HG02884 (cell line): ENCODE measurements at regions not wholly inside any gene's neighbourhood (a gene's known extent, or its start where the extent isn't known, plus 50 kb on each side); places are given as distances from the start of the nearest gene placed in this dataset.

Experiments
- ATAC-seq: cut with Tn5 transposase; IDR thresholded peaks from one replicate; pipeline ENCODE4 v1.9.1; 2021; ENCODE audit warnings: mild to moderate bottlenecking, moderate library complexity; ENCODE audit not compliant: unreplicated experiment

DNA sequence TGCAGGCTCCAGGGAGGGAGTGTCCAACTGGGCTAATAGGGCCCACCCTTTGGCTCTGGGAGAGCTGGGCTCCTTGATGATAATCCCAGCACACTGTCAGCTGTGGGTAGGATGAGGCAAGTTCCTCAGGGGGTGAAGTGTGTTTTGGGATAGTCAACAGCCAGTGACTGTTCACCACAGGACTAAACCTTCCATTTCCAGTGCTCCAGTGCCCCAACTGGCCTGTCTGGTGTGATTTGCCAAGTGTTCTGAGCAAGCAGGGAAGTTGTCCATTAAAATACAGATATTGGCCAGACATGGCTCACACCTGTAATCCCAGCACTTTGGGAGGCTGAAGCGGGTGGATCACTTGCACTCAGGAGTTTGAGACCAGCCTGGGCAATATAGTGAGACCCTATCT is 150.9 kb downstream of the TM9SF2 start:
- no peak for ATAC-seq

DNA sequence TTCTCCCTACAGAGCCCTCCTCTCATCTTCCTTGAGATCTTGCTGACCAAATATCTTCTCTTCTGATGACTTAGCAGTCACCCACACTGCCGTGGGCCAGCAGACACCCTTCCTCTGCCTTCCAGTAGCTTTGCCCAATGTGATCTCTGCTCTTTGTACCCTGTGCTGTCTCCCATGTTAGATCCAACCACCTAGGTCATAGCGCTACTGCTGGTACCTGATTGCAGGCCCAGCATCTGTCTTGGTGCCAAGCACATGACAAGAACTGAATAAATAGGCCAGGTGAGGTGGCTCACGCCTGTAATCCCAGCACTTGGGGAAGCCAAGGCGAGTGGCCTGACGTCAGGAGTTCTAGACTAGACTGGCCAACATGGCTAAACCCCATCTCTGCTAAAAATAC is 149.7 kb downstream of the TM9SF2 start:
- no peak for ATAC-seq

DNA sequence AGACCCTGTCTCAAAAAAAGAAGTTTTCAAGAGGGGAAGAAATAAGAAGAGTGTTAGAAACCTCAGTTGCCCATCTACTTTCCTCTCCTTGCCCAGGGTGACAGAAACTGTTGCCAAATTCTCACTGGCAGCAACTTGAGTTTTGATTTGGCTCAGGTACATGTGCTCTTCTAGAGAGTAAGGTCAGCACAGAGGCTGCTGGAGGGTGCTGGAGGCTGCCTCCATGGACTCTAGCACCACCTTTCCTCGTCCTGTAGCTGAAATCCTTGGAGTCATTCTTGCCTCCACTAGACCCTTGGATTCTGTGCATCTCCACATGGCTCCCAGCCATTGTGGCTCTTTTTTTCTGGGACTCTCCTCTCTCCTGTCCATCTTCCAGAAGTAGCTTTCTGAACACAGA is 149.1 kb downstream of the TM9SF2 start:
- no peak for ATAC-seq

DNA sequence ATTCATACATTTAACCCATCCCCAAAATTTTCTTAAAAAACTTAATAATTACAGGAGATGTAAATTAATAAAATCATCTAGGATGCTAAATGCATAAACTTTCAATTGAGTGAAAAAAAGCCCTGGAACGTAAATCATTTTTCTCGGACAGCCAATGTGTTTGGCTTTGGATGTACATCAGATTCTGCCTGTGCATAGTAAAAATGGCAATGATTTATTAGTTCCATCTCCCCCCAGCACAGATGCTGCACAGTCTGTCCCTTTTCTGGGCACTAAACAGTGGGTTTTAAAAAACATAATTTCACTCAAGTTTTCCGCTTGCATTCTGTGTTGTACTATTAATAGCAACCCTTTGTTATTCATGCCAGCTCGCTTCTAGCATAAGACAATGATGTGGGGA is 147.7 kb downstream of the TM9SF2 start:
- no peak for ATAC-seq

DNA sequence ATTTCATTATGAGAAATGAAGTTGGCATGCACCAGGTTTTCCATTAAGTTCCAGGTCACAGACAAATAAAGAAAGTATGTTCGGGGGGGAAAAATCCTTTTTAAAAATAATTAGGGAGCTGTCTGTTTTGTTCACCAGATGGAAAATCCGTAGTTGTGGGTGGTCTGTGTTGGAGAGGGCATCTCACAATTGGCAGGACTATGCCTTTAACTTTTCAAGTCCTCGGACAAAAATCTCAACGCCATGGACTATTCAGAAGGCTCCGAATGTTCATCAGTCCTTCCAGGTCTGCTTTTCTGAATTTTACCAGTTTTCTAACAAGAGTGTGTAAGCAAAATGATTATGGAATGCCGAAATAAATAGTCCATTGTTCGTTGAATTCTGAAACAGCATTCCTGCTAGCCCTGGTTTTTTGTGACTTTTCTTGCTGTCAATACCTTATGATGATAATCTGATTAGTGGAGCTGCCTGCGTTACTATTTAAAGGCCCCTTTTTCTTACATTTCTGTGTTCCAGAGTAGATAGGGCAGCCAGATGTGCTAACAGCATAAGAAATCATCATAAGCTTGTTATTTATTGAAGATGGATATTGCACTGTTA is 146.9 kb downstream of the TM9SF2 start:
- ATAC-seq = no peak

DNA sequence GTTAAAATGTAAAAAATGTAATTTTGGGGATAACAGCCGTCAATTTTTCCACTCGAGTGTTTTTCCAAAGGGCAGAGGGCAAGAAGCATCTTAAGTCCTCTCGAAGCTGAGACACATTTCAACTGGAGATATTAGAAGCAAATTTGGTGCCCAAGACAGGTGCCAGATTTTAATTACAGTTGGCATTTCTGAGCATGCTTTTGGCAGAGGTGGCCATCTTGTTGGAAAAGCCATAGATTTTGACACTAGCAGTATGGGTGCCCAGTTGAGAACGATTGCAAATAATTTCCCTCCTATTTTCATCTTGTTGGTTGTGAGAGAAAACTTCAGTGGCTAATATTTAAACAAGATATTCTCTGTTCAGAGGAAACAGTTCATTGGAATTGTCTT is 146.3 kb downstream of the TM9SF2 start:
- ATAC-seq = no peak

DNA sequence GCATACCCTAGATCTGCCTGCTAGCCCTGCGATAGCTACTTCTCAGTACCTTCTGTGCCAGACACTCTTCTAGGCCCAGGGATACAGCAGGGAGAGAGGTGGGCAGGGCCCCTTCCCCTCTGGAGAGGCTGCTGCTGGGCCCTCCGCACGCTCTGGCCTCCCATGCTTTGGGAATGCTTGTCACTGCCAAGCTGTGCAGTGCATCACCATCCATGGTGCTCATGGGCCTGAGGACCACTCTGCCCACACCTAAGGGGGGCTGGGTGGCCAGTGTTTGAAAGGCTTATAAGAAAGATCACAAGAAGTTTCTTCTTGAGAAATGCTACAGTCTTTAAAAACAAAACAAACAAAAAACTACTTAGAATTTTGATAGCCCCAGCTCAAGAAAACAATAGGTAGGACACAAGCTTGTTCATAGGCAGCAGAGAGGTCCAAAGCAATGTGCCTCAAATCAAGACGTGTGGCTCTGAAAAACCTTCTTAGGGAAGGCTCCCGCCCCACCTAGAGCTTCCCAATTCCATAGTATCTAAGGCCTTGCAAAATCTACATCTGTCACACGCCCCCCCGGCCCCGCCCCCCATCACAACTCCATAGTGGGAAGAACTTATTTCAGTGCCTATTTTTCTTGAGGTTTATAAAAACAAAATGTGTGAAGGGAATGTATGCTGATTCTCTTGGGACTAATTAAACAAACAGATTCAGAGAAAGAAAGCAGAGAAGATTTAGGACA is 145.8 kb downstream of the TM9SF2 start:
- ATAC-seq = no peak

DNA sequence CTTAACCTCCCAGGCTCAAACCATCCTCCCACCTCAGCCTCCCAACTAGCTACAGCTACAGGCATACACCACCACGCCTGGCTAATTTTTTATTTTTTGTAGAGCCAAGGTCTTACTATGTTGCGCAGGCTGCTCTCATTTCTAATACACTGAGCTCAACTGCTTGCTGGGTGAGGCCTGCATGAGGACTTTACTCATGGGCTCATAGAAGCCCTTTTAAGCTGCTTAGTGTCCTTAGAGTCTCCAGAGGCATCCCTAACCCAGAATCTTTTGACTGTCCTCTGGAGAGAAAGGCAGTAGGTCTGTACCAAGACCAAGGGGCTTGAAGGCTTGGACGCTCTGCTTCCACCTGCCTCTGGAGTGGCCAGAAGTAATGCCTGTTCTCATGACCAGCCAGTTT is 141.6 kb downstream of the TM9SF2 start:
- ATAC-seq = no peak

DNA sequence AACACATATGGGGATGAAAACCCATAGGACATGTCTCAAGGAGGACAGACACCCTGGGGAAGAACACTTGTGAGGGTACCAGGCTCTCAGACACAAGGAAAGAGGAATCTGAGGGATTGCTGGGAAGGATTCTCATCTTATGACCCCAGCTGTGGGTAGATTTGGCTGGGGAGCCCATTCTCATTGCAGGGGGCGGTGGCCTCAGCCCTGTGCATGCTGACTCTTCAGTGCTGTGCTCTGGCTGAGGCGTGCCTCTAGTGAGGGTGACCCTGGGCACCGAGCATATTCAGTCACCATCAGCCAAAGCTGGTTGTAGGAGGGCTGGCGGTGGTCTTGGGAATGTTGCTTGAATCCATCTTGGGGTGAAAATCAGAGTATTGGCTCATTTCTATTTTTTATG is 140.7 kb downstream of the TM9SF2 start:
- no peak for ATAC-seq

DNA sequence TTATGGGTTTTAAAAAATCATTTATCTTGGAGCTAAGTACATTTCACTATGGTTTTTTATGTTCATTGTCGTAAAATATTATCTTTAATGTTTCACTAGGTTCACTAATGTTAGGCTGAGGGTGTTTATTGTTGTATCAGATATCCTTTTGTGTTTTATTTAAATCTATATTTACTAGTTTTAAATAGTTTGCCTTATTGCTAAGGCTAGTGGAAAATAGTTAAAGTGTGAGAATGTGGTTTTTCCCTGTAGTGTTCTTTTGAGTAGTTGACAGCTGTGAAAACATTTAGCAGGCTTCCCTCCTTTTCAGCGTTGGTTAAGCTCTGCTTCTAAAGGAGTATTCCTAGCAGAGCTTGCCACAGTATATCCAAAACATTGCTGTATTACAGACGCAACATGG is 139.0 kb downstream of the TM9SF2 start:
- no peak for ATAC-seq

DNA sequence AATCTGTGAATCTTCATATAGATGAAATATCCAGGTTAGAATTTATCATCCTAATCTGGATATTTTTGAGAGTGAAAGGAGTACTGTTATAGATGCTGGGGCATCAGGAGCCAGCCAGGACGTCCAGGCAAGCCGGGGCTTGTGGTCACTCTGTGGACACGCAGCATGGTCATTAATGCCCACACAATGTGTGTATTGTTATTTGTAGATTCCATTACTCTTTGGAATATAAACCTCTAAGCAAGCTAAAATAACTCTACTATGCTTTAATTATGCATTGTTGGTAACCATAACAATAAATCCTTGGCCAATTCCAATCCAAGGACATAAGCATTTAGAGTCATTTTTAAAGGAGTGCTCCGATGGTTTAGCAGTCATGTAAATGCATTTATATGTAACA is 137.9 kb downstream of the TM9SF2 start:
- no peak for ATAC-seq

DNA sequence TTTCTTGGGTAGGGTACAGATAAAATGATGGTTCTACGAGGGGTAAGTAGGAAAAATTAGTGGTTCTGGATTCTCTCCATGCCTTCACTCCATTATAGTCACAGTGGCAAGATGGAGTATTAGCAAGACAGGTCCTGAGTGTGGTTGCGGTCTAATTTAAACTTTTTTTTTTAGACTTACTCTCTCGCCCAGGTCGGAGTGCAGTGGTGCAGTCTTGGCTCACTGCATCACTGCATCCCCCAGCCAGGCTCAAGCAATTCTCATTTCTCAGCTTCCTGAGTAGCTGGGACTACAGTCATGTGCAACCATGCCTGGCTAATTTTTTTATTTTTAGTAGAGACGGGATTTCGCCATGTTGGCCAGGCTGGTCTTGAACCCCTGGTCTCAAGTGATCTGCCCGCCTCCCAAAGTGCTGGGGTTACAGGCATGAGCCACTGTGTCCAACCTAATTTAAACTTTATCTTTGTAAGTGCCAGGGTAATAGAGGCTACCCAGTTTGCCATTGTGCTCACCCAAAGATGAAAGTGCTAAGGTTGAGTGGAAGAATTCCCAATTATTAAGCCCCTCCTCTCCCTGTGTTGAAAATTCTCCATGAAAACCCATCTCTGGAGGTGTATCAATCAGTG is 135.6 kb downstream of the TM9SF2 start:
- peak; percentile 93 for ATAC-seq

DNA sequence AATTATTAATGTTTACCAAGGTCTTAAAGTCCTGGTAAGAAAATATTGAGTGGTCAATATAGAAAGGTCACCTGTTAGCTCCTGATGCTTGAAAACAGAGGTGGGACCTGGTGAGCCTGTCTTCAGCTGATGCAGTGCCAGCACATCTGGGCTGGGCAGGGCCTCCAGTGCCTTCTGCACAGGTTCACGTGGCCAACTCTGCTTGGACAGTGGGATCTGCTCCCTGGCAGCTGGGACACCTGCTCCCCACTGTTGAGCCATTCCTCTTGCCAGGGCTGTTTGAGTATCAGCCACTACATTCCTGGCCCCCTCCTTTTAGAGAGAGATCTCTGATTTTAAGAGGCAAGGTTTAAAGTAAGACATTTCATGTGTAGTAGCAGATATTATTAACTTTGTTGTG is 135.0 kb downstream of the TM9SF2 start:
- no peak for ATAC-seq

DNA sequence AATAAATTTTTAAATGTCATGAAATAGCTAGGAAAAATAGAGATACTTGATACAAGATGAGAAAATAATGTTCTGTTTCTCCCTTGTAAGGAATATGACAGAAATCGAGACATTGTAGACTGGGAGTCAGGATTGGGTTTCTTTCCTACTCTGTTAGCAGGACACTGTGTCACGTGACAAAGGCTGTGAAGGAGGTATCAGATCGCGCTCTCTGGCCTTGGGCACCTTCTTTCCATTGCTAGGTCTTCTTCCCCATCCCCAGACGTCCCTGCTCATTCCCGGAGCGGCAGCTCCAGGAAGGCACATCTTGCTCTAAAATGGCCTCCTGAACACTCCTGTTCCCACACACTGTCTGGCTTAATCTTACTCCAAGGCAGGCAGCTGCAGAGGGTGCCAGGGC is 133.4 kb downstream of the TM9SF2 start:
- no peak for ATAC-seq

DNA sequence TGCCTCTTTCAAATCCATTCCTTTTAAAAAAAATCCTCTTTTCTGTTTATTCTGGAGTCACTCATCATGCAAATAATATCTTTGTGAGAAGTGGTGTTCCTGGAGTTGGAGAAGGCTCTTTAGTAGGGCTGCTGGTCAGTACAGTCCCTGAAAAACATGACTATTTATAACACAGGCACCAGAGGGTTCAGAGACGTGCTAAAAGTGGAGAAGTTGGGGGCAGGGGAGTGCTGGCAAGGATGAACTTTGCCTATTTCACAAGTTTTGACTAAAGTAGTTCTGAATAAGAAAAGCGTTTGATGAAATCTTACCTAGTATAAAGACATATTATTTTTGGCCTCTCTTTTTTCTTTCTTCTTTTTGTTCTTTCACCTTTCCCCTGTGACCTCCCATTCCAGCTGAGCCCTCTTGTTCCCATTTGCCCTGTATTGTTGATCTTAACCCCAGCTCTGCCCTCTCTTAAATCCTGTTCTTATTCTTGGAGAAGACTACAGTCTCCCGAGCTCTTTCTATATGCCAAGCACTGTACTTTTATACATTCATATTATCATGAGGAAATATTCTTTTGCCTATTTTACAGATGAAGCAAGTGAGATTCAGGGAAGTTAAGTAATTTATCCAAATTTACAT is 129.1 kb downstream of the TM9SF2 start:
- ATAC-seq = no peak

DNA sequence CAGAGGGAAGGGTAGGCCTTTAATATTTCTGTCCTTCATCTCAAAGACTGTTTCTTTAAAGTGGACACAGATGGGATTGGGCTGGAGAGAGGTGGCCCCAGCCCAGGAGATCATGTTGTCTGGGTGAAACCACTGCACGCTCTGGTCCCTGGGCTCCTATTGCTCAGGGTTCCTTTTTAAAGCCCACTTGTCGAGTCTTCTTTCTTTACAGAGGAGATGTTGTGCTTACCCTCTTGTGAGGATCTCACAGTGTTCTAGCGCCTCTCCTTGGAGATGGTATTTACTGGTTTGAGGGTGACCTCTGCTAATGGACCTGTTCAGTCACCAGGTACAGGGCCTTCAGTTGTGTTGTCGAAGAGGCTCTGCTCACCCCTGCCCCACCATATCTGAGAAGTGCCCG is 128.4 kb downstream of the TM9SF2 start:
- ATAC-seq = no peak

DNA sequence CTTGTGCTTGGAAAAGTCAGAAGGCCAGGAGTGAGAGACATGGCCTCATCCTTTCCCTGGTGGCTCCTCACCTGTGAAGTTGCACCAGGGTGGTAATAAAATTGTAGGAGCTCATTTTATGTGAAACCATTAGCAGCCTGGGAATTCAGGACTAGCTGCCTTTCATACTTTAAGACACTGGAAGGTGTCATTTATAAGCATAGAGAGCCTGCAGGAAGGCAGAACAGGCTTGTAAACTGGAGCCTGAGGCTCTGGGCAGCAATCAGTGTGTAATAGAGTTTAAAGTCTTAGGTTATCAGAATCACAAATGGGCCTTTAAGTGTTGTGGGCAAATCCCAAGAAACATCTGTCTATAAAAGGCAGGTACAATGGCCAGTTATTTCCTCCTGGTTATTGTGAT is 127.2 kb downstream of the TM9SF2 start:
- ATAC-seq = no peak

DNA sequence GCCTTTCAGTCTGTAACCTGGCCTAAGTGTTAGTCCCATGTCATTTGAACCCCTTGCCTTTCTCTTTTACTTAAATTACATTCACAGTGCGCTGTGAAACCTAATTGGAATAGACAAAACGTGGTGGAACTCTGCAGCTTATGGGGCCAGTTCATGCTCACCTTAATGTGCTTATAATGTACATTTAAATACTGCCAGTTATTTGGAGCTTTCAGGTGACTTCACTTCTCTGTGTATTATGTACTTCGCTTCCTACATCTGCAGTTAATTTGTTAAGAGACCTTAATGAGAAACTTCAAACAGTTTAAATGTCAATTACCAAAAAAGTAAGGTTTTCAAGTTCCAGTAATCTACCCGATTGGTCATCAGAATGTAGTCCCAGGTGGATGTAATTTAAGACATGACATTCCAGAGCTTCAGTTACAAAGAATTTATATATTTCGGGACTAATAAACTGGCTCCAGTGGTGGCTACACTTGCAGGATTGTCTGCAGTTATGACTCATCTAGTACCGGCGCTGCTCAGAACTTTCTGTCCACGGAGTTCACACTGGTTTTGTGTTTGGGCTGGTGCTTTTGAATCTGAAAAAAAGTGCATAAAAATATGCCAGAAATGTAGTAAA is 125.3 kb downstream of the TM9SF2 start:
- ATAC-seq = no peak

DNA sequence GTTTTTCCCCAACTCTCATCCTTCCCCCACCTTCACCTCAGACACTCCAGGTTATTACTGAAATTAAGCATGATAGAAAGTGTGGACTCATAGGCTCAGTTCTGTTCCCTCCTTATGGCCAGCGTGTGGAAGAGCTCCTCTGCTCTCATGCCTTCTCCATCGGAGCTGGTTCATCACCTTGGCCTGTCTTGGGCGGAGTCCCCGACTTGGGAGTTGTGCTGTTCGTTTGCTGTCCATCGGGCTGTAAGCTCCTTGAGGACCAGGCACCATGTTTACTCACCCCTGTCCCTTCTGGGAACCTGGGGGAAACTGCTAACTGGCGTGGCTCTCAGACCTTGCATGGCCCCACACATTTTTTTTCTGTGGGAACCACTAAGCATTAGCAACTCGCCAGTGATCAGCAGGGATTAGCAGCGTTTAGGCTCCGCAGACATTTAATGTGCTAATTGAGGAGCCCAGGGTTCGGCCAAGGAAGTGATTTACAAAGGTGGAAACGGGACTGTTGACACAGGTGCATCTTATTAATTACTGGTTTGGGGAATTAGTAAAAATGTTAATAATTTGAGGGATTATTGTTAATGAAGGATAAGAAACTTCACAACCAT is 123.8 kb downstream of the TM9SF2 start:
- no peak for ATAC-seq

DNA sequence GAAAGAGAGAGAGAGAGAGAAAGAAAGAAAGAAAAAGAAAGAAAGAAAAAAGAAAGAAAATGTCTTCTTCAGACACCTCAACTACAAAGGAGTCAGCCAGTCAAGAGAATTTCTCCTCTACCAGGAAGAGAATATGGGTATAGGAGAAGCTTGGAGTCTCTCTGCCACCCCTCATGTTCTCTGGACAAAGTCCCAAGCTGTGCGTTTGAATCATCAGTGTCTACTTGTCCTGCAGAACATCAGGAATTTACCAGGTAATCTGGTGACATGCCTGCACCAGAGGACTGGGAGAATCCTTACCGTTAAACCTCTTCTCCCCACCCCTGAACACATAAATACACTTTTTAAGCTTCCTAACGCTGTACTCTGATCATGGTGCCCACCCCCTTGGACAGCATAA is 119.5 kb downstream of the TM9SF2 start:
- no peak for ATAC-seq

DNA sequence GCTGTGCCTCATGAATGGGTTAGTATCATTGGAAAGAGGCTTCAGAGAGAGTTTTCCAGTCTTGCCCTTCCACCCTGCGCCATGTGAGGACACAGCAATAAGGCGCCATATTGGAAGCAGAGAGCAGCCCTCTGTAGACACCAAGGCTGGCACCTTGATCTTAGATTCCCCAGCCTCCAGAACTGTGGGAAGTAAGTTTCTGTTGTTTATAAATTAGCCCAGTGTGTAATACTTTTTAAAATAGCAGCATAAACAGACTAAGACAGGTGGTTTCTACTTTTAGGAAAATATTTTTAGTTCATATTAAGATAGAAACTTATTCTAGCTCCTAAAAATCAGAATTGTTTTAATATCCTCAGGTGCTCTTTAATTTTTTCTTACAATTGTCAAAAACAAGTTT is 117.9 kb downstream of the TM9SF2 start:
- no peak for ATAC-seq
